Skeletal muscle satellite cell (primary cell): ENCODE measurements at regions not wholly inside any gene's neighbourhood (a gene's known extent, or its start where the extent isn't known, plus 50 kb on each side); places are given as distances from the start of the nearest gene placed in this dataset.
"Not testable (repeated sequence)": the region's sequence is repeated elsewhere in the genome, so short reads cannot be mapped to it uniquely, and the experiment has no call there.

ENCODE experiments used
- H3K27me3 ChIP-seq: 2 replicates; pipeline ENCODE4 v1.7.0; 2013; ENCODE audit warnings: low read length; ENCODE audit not compliant: control insufficient read depth, insufficient read depth
- H3K36me3 ChIP-seq: 2 replicates; pipeline ENCODE4 v1.7.0; 2013; ENCODE audit warnings: mild to moderate bottlenecking, control low read depth, low read length; ENCODE audit not compliant: insufficient read depth
- H3K4me1 ChIP-seq: 2 replicates; pipeline ENCODE4 v1.7.0; 2013; ENCODE audit warnings: low read length; ENCODE audit not compliant: control insufficient read depth, insufficient read depth
- H3K4me2 ChIP-seq: 2 replicates; pipeline ENCODE4 v1.7.0; 2013; ENCODE audit warnings: mild to moderate bottlenecking, low read length
- H3K4me3 ChIP-seq: 2 replicates; pipeline ENCODE4 v1.7.0; 2013; ENCODE audit warnings: low read length
- H3K9ac ChIP-seq: 2 replicates; pipeline ENCODE4 v1.7.0; 2013; ENCODE audit warnings: mild to moderate bottlenecking, low read depth, low read length, moderate library complexity
- H3K9me3 ChIP-seq: replicated peaks from 2 replicates; pipeline ENCODE4 v1.7.0; 2013; ENCODE audit warnings: mild to moderate bottlenecking, control low read depth, low read length

DNA sequence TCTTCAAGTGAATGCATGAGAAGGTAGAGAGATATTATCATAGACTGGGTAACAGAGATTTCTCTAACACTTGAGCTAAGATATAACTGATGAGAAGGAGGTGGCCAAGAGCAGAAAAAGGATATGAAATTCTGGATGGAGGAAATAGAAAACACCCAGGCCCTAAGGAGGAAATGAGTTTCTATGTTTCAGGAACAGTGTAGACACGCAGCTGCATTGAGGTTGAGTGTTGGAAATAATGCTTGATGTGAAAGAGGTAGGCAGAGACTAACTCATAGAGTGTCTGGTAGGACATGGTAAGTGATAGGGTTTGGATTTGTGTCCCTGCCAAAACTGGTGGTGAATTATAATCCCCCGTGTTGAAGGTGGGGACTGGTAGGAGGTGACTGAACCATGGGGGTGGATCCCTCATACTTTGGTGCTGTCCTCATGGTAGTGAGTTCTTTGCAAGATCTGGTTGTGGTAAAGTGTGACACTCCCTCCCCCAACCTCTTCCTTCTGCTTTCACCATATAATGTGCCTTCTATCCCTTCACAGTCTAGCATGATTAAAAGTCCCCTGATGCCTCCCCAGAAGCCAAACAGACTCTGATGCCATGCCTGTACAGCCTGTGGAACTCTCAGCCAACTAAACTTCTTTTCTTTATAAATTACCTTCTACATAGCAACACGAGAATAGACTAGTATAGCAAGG, 787.3 kb downstream of the EDEM1 start:
- H3K36me3 ChIP-seq: no peaks in the 10 kb centered on the region
- no peaks in the 10 kb centered on the region for H3K27me3 ChIP-seq

DNA sequence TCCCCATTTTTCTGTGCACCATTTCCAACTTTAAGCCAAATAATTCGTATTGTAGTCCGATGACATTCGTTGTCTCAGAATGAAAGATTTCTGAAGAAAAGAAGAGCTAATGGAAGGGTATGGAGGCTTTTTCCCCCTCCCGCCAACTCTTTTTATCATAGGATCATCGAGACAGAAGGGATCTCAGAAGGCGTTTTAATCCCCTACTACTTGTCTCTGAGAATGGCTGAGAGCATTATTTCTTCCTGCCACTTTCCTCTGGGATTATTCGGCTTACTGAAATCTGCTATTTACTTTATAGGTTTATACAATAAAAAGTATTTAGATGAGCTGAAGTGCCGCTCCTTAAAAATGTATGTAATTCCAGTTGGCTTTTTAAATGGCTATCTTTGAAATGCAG, 789.8 kb downstream of the EDEM1 start:
- Histone ChIP-seq H3K4me3 (no peak overlapping the region), H3K27me3 (no peaks in the 10 kb centered on the region), H3K4me2 (no peak overlapping the region), H3K36me3 (no peaks in the 10 kb centered on the region), H3K9me3 (peaks cover 5% of the 10 kb centered on the region), H3K4me1 (no peaks in the 10 kb centered on the region), H3K9ac (no peak overlapping the region)

More for the DNA sequence above, 787.3 kb downstream of the EDEM1 start:
- H3K4me1 ChIP-seq: no peaks in the 10 kb centered on the region
- H3K4me3 ChIP-seq: no peak overlapping the region
- H3K9me3 ChIP-seq: peaks cover 5% of the 10 kb centered on the region
- no peak overlapping the region for H3K4me2 ChIP-seq
- H3K9ac ChIP-seq: no peak overlapping the region

DNA sequence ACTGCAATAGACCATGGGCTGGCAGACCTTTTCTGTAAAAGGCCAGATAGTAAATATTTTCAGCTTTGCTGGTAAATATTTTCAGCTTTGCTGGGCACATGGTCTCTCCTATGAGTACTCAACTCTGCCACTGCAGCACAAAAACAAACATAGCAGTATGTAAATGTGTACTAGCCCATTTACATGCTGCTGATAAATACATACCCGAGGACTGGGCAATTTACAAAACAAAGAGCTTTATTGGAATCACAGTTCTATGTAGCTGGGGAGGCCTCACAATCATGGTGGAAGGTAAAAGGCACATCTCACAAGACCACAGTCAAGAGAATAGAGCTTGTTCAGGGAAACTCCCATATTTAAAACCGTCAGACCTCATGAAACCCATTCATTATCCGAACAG, 793.0 kb downstream of the EDEM1 start:
- H3K9me3 ChIP-seq: peaks cover 7% of the 10 kb centered on the region
- H3K4me2 ChIP-seq: no peak overlapping the region
- no peak overlapping the region for H3K9ac ChIP-seq
- no peaks in the 10 kb centered on the region for H3K27me3 ChIP-seq
- no peak overlapping the region for H3K4me3 ChIP-seq
- no peaks in the 10 kb centered on the region for H3K4me1 ChIP-seq
- H3K36me3 ChIP-seq: no peaks in the 10 kb centered on the region

DNA sequence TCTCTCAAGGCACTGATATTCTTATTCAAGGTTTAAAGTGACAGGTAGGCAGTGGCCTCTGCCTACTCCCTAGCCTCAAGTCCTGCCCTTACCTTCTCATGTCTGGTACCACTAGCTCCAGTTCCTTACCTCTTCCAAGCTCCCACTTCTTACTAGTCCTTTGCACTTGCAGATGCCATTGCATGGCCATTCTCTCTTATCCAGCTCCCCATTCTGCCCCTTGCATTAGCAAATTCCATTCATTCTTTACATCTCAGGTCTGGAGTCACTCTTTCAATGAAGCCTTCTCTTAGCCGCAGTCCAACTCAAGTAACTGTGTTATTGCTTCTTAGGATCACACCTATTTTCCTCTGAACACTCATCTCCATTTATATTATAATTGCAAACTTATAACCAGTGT, 807.1 kb downstream of the EDEM1 start:
- Histone ChIP-seq H3K36me3 (no peaks in the 10 kb centered on the region), H3K4me2 (no peak overlapping the region), H3K27me3 (no peaks in the 10 kb centered on the region), H3K4me3 (no peak overlapping the region), H3K9me3 (peaks cover 7% of the 10 kb centered on the region), H3K9ac (no peak overlapping the region), H3K4me1 (no peaks in the 10 kb centered on the region)

DNA sequence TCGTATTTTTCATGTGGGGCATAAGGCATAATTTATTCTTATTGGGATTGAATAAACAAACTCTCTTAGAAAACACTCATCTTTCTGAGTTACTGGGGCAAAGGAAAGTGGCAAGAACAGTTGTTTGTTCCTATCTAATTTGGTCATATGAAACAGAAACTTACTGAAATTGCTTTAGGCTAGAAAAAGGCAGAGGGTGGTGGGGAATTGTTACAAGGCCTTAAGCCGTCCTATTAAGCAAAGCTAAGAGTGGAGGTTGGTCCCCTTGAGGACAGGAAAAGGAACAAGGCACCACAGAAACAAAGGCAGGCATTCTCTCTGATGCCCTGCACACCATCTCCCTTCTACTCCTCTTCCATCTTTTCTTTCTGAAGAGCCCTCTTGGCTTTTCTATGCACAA, 830.9 kb downstream of the EDEM1 start:
- Histone ChIP-seq H3K36me3 (no peaks in the 10 kb centered on the region), H3K27me3 (no peaks in the 10 kb centered on the region), H3K4me3 (no peak overlapping the region), H3K4me1 (no peaks in the 10 kb centered on the region), H3K9me3 (peaks cover 3% of the 10 kb centered on the region), H3K4me2 (no peak overlapping the region), H3K9ac (no peak overlapping the region)

DNA sequence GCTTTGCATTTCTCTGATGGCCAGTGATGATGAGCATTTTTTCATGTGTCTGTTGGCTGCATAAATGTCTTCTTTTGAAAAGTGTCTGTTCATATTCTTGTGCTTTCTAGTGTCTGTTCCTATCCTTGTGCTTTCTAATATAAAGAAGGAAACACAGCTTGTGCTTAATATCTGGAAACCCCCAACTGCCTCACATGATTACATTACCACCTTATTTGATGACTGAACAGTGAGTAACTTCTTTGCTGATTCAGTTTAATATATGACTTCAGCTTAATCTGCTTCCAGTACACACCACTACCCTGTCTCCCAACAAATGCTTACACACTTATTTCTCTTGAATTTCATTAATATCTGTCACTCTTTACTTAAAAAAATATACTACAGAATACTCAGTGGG, 835.1 kb downstream of the EDEM1 start:
- H3K9ac ChIP-seq: no peak overlapping the region
- H3K9me3 ChIP-seq: peaks cover 10% of the 10 kb centered on the region
- no peak overlapping the region for H3K4me2 ChIP-seq
- H3K4me1 ChIP-seq: no peaks in the 10 kb centered on the region
- no peak overlapping the region for H3K4me3 ChIP-seq
- no peaks in the 10 kb centered on the region for H3K36me3 ChIP-seq
- no peaks in the 10 kb centered on the region for H3K27me3 ChIP-seq

DNA sequence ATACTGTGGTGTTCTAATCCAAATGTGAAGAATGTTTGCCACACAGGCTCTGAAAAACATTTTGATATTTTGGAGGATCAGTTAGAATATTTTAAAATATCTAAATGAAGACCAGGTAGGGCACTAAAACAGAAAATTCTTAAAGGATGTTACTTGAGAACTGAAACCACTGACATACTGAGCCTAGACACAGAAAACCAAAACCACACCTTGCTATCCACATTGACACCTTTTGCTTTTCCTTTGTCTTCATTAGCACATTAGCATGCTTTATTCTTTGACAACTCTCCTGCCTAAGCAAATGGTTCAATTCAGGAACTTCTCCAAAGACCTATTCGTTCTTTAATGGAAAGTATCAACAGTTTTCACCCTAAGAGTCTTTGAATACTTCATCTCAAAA, 835.9 kb upstream of the GRM7 start:
- H3K4me1 ChIP-seq: no peaks in the 10 kb centered on the region
- no peaks in the 10 kb centered on the region for H3K27me3 ChIP-seq
- no peak overlapping the region for H3K4me2 ChIP-seq
- peaks cover 10% of the 10 kb centered on the region for H3K9me3 ChIP-seq
- H3K36me3 ChIP-seq: no peaks in the 10 kb centered on the region
- H3K9ac ChIP-seq: no peak overlapping the region
- no peak overlapping the region for H3K4me3 ChIP-seq

DNA sequence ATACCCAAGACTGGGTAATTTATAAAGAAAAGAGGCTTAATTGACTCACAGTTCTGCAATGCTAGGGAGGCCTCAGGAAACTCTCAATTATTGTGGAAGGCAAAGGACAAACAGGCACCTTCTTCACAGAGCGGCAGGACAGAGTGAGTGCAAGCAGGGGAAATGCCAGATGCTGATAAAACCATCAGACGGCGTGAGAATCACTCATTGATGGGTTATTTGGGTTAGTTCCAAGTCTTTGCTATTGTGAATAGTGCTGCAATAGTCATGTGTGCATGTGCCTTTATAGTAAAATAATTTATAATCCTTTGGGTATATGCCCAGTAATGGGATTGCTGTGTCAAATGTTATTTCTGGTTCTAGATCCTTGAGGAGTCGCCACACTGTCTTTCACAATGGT, 830.3 kb upstream of the GRM7 start:
- not testable (repeated sequence) for H3K9me3 ChIP-seq, H3K36me3 ChIP-seq, H3K27me3 ChIP-seq, H3K4me3 ChIP-seq, H3K4me1 ChIP-seq, H3K9ac ChIP-seq, H3K4me2 ChIP-seq

DNA sequence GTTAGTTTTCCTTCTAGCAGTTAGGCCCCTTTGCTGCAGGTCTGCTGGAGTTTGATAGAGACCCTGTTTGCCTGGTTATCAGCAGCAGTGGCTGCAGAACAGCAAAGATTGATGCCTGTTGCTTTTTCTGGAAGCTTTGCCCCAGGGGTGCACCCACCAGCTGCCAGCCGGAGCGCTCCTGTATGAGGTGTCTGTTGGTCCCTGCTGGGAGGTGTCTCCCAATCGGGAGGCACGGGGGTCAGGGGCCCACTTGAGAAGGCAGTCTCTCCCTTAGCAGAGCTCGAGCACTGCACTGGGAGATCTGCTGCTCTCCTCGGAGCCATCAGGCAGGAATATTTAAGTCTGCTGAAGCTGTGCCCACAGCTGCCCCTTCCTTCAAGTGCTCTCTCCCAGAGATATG, 825.3 kb upstream of the GRM7 start:
- Histone ChIP-seq H3K9ac (no peak overlapping the region), H3K9me3 (peaks cover 7% of the 10 kb centered on the region), H3K27me3 (no peaks in the 10 kb centered on the region), H3K4me2 (no peak overlapping the region), H3K4me1 (no peaks in the 10 kb centered on the region), H3K36me3 (no peaks in the 10 kb centered on the region), H3K4me3 (no peak overlapping the region)

DNA sequence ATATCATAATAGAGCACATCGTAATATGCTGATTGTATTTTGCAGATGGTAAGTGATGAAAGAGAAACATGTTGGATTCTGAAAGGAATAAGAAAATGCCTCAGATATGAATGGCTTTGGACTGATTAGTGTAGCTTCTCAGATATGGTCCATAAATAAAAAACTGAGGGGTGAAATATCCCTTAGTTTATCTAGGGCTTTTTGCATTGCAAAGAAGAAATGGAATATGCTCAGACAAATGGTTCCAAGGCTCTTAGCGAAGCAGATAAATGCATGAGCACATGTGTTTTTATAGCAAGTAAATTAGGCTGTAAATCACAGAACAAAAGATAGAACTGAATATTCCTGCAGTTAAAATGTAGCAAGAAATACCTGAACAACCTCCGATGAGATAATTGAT, 820.9 kb upstream of the GRM7 start:
- Histone ChIP-seq H3K4me3 (no peak overlapping the region), H3K9ac (no peak overlapping the region), H3K36me3 (no peaks in the 10 kb centered on the region), H3K4me1 (no peaks in the 10 kb centered on the region), H3K27me3 (no peaks in the 10 kb centered on the region), H3K9me3 (peaks cover 10% of the 10 kb centered on the region), H3K4me2 (no peak overlapping the region)

DNA sequence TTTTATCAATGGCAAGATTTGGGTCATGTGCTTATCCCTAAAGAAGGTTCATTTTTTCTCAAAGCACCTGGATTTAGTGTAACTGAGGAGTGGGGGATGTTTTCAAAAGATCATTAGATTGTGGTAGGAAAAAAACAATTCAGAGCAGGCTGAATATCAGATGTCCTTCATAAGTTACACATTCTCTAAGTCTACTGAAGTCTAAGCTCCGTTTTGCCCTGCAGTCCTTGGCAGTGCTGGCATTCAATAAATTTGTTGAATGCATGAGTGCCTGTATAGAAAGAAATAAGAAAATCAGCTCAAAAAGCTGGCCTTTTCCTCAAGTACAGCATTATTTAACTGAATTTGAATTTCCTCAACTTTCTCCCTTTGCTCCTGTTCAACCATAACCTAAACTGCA, 819.0 kb upstream of the GRM7 start:
- Histone ChIP-seq H3K9me3 (peaks cover 3% of the 10 kb centered on the region), H3K9ac (no peak overlapping the region), H3K27me3 (no peaks in the 10 kb centered on the region)

DNA sequence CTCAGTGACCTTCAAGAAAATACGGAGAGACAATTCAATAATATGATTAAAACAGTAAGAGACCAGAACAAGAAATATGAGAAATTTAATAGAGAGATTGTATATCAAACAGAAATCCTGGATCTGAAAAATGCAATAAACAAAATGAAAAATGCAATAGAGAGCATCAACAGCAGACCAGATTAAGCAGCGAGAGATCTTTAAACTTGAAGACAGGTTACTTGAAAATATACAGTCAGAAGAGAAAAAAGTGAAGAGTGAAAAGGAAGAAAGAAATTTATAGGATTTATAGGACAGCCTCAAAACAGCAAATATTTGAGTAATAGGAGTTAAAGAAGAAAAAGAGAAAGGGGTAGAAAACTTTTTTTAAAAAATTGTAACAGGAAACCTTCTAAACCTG, 813.9 kb upstream of the GRM7 start:
- H3K4me1 ChIP-seq: no peaks in the 10 kb centered on the region
- peaks cover 8% of the 10 kb centered on the region for H3K9me3 ChIP-seq
- no peak overlapping the region for H3K4me2 ChIP-seq
- H3K4me3 ChIP-seq: no peak overlapping the region
- H3K9ac ChIP-seq: no peak overlapping the region
- no peaks in the 10 kb centered on the region for H3K36me3 ChIP-seq
- no peaks in the 10 kb centered on the region for H3K27me3 ChIP-seq

More for the DNA sequence above, 819.0 kb upstream of the GRM7 start:
- H3K36me3 ChIP-seq: no peaks in the 10 kb centered on the region
- no peak overlapping the region for H3K4me3 ChIP-seq
- no peak overlapping the region for H3K4me2 ChIP-seq
- H3K4me1 ChIP-seq: no peaks in the 10 kb centered on the region
